ENCODE measurements at regions not wholly inside any gene's neighbourhood (a gene's known extent, or its start where the extent isn't known, plus 50 kb on each side); places are given as distances from the start of the nearest gene placed in this dataset.

- no peak for TF ChIP-seq CTCF (IDR thresholded peaks at IDR 0.05; ENCODE audit: borderline replicate concordance, insufficient read depth, low read depth, low read length)
Observed at GRCh38 chr6:126914172-126914571, 204.3 kb upstream of the RSPO3 start.

DNA sequence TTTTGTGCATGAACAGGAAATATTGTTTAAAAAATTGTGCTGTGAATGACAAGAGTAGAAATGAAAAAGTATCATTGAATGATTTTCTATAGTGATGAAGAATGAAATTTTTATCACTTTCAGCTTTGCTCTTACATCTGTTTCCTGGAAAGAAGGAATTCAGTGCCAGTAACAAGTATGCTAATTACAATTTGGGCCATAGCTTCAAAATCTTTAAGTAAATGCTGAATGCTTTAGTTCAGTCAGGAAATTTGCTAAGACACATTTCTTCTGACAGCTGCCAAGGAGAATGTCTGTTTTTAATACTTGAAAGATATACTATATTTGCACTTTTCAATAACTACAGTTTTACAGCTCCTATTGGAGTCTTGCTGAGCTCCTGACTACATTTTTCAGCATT, 203.7 kb upstream of the RSPO3 start:
- no peak for TF ChIP-seq CTCF (IDR thresholded peaks at IDR 0.05; ENCODE audit: borderline replicate concordance, insufficient read depth, low read depth, low read length)
- no peak overlapping the region for H3K4me3 ChIP-seq (ENCODE audit: low read depth, low read length)

More at GRCh38 chr6:126914172-126914571, 204.3 kb upstream of the RSPO3 start:
- no peak overlapping the region for H3K4me3 ChIP-seq (ENCODE audit: low read depth, low read length)

DNA sequence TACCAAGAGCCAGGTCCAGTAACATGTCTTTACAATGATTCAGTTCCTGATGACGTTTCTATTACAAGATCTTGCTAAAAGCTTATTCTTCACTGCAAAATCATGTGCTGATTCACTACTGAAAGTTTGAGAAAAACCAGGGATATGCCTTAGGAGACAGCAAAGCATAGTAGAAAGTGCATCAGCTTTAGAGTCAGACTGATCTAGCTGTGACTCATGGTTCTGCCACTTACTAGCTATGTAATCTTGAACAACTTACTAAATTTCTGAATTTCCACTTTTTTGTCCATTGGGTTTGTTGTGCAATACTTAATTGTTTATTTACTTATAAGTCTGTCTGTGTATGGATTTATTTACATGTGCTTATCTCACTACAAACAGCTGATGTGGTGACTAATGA, 198.5 kb upstream of the RSPO3 start:
- no peak overlapping the region for H3K4me3 ChIP-seq (ENCODE audit: low read depth, low read length)
- no peak for TF ChIP-seq CTCF (IDR thresholded peaks at IDR 0.05; ENCODE audit: borderline replicate concordance, insufficient read depth, low read depth, low read length)

DNA sequence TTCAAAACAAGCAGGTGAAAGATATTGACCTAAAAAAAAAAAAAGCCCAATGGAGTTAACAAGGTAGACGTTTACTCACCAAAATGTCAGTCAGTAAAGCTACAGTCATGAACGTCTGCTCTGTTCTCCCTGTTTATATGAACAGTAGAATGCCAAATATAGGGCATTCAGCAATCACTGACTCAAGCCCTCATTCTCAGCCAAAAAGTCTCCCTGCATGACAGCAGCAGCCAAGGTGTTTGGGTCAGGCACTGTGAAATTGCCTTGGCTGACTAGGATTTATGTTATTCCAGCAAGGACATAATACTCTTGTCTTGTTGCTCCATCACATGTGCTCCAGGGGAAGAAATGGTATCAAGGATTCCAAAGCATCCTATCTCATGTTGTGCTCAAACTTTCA, 194.7 kb upstream of the RSPO3 start:
- TF ChIP-seq CTCF (IDR thresholded peaks at IDR 0.05; ENCODE audit: borderline replicate concordance, insufficient read depth, low read depth, low read length) = no peak
- H3K4me3 ChIP-seq (ENCODE audit: low read depth, low read length) = no peak overlapping the region

DNA sequence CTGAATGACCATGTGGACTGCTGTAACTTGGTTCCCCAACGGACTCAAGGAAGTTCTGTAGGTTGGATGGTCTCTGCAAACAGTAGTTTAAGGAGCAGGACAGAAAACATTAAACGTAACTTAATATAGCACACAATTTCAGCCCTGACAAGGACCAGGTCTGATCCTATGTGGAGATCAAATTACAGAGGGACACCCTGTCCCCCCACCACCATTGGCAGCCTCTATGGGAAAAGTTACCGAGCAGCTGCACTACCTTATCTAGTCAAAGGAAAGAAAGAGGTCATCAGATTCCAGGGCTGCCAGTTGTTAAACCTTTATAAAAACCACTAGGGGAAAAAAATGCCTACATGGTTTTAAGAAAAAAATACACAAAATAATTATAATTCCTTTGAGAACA, 191.5 kb upstream of the RSPO3 start:
- TF ChIP-seq CTCF (IDR thresholded peaks at IDR 0.05; ENCODE audit: borderline replicate concordance, insufficient read depth, low read depth, low read length) = no peak
- no peak overlapping the region for H3K4me3 ChIP-seq (ENCODE audit: low read depth, low read length)

GRCh38 chr6:126927841-126928240, 190.6 kb upstream of the RSPO3 start:
- no peak overlapping the region for H3K4me3 ChIP-seq (ENCODE audit: low read depth, low read length)
- TF ChIP-seq CTCF (IDR thresholded peaks at IDR 0.05; ENCODE audit: borderline replicate concordance, insufficient read depth, low read depth, low read length) = no peak

GRCh38 chr6:126937426-126937825, 181.0 kb upstream of the RSPO3 start:
- TF ChIP-seq CTCF (IDR thresholded peaks at IDR 0.05; ENCODE audit: borderline replicate concordance, insufficient read depth, low read depth, low read length) = no peak
- no peak overlapping the region for H3K4me3 ChIP-seq (ENCODE audit: low read depth, low read length)
